A673 (cell line): ENCODE measurements at regions not wholly inside any gene's neighbourhood (a gene's known extent, or its start where the extent isn't known, plus 50 kb on each side); places are given as distances from the start of the nearest gene placed in this dataset.

Experiments
- BruUV-seq: library from RNA; stranded (reverse); fragments of 400-500 nt; replicated peaks from 2 replicates; lab custom pipeline; 2021; lab: Mats Ljungman, UMichigan
- CTCF ChIA-PET: fragments of 300-600 bp; sonication (Branson Sonifier 250); formaldehyde crosslinking; loops from one replicate; lab custom pipeline; 2022; ENCODE audit warnings: antibody characterized with exemption; lab: Charles Lee
- POLR2A ChIA-PET: fragments of 300-600 bp; sonication (Branson Sonifier 250); formaldehyde crosslinking; loops from one replicate; lab custom pipeline; 2022; ENCODE audit warnings: antibody characterized with exemption; ENCODE audit not compliant: low non-redundant PET; lab: Charles Lee
- DNase-seq: peaks from one replicate; pipeline ENCODE4 v3.0.0-alpha.2; 2015; ENCODE audit warnings: low spot score
- H3K27ac ChIP-seq: fragments of 200-600 bp; sonication (generic); 2 replicates; pipeline ENCODE4 v1.5.1; 2016; ENCODE audit warnings: mixed run types, low read depth, mild to moderate bottlenecking, mixed read lengths, antibody characterized with exemption, low read length; ENCODE audit not compliant: poor library complexity, severe bottlenecking
- H3K27me3 ChIP-seq: fragments of 200-600 bp; sonication (generic); replicated peaks from 2 replicates; pipeline ENCODE4 v1.6.1; 2017; ENCODE audit warnings: mixed run types, low read depth, mild to moderate bottlenecking, mixed read lengths, antibody characterized with exemption, low read length; ENCODE audit not compliant: insufficient read depth, poor library complexity
- H3K36me3 ChIP-seq: fragments of 200-600 bp; sonication (generic); 2 replicates; pipeline ENCODE4 v1.6.1; 2016; ENCODE audit warnings: mixed run types, mild to moderate bottlenecking, mixed read lengths, antibody characterized with exemption, low read length; ENCODE audit not compliant: insufficient read depth, poor library complexity, severe bottlenecking
- H3K4me1 ChIP-seq: fragments of 200-600 bp; sonication (generic); 2 replicates; pipeline ENCODE4 v1.6.1; 2017; ENCODE audit warnings: mixed run types, mild to moderate bottlenecking, mixed read lengths, antibody characterized with exemption, low read length; ENCODE audit not compliant: insufficient read depth, poor library complexity, severe bottlenecking
- H3K4me3 ChIP-seq: fragments of 200-600 bp; sonication (generic); 2 replicates; pipeline ENCODE4 v1.5.1; 2016; ENCODE audit warnings: low read depth, mixed run types, mild to moderate bottlenecking, mixed read lengths, low read length; ENCODE audit not compliant: poor library complexity, severe bottlenecking
- H3K9me3 ChIP-seq: fragments of 200-600 bp; sonication (generic); 2 replicates; pipeline ENCODE4 v1.6.1; 2016; ENCODE audit warnings: mixed run types, low read depth, mild to moderate bottlenecking, mixed read lengths, antibody characterized with exemption, low read length; ENCODE audit not compliant: poor library complexity, severe bottlenecking
- CTCF ChIP-seq: fragments of 300-800, 200-600 bp; sonication (generic); conservative IDR thresholded peaks from 2 replicates; pipeline ENCODE4 v1.5.1; 2017; ENCODE audit warnings: low read depth, mild to moderate bottlenecking, antibody characterized with exemption, low read length, moderate library complexity, mixed read lengths
- EZH2 ChIP-seq: fragments of 200-600 bp; sonication (generic); IDR thresholded peaks from 2 replicates; pipeline ENCODE4 v1.6.1; 2017; ENCODE audit warnings: borderline replicate concordance, low read depth, mild to moderate bottlenecking, mixed read lengths, antibody characterized with exemption, low read length; ENCODE audit not compliant: poor library complexity, severe bottlenecking
- intact Hi-C: fragments of 100-400 bp; cut with micrococcal nuclease; formaldehyde crosslinking; loops from one replicate; pipeline ENCODE4 v1.10.0; 2022; ENCODE audit not compliant: unreplicated experiment

- no peaks in the 10 kb centered on the region for H3K9me3 ChIP-seq
- H3K27me3 ChIP-seq: no peaks in the 10 kb centered on the region
- H3K36me3 ChIP-seq: no peaks in the 10 kb centered on the region
- intact Hi-C loops: loop anchor here (2.0 kb wide), 1 partner anchor 1220 kb away; no protein-coding TSS in a partner anchor
- H3K27ac ChIP-seq: no peak overlapping the region
- H3K4me1 ChIP-seq: no peaks in the 10 kb centered on the region
- H3K4me3 ChIP-seq: no peak overlapping the region
- TF ChIP-seq EZH2 (no peak), CTCF (peak; percentile 40)
- ChIA-PET CTCF (no interaction called here), POLR2A (no interaction called here)
- BruUV-seq: no TSS peak
- peak; percentile 17 for DNase-seq
These were observed 670.4 kb downstream of the KCNJ3 start for GRCh38 chr2:155368934-155369333.

- ChIA-PET CTCF (no interaction called here), POLR2A (no interaction called here)
- intact Hi-C loops: no loop called here
- Histone ChIP-seq H3K9me3 (no peaks in the 10 kb centered on the region), H3K27ac (no peak overlapping the region), H3K4me3 (no peak overlapping the region), H3K27me3 (no peaks in the 10 kb centered on the region), H3K36me3 (no peaks in the 10 kb centered on the region), H3K4me1 (no peaks in the 10 kb centered on the region)
- no peak for DNase-seq
- TF ChIP-seq EZH2 (no peak), CTCF (no peak)
- no TSS peak for BruUV-seq
These were observed 666.3 kb downstream of the KCNJ3 start for GRCh38 chr2:155364766-155365165.

GRCh38 chr2:155363349-155363888 is 664.9 kb downstream of the KCNJ3 start:
- no TSS peak for BruUV-seq
- H3K36me3 ChIP-seq: no peaks in the 10 kb centered on the region
- no peak for DNase-seq
- H3K4me1 ChIP-seq: no peaks in the 10 kb centered on the region
- ChIA-PET CTCF (no interaction called here), POLR2A (no interaction called here)
- H3K4me3 ChIP-seq: no peak overlapping the region
- intact Hi-C loops: no loop called here
- H3K9me3 ChIP-seq: no peaks in the 10 kb centered on the region
- no peak overlapping the region for H3K27ac ChIP-seq
- H3K27me3 ChIP-seq: no peaks in the 10 kb centered on the region
- TF ChIP-seq EZH2 (no peak), CTCF (no peak)
